IPS-20b (cell line): ENCODE measurements at regions not wholly inside any gene's neighbourhood (a gene's known extent, or its start where the extent isn't known, plus 50 kb on each side); places are given as distances from the start of the nearest gene placed in this dataset.

ENCODE experiments used
- H3K27ac ChIP-seq: one replicate; pipeline ENCODE4 v1.5.1; 2013; ENCODE audit warnings: low read length
- H3K27me3 ChIP-seq: 2 replicates; pipeline ENCODE4 v1.6.1; 2013; ENCODE audit warnings: mild to moderate bottlenecking, low read length, inconsistent platforms; ENCODE audit not compliant: insufficient read depth
- H3K36me3 ChIP-seq: 2 replicates; pipeline ENCODE4 v1.6.1; 2013; ENCODE audit warnings: low read depth, mild to moderate bottlenecking, inconsistent platforms, low read length, moderate library complexity; ENCODE audit not compliant: insufficient read depth
- H3K4me1 ChIP-seq: 2 replicates; pipeline ENCODE4 v1.6.1; 2013; ENCODE audit warnings: mild to moderate bottlenecking, control low read depth, inconsistent platforms, low read length, moderate library complexity; ENCODE audit not compliant: insufficient read depth
- H3K4me3 ChIP-seq: 2 replicates; pipeline ENCODE4 v1.5.1; 2013; ENCODE audit warnings: mild to moderate bottlenecking, low read length, inconsistent platforms
- H3K9ac ChIP-seq: 2 replicates; pipeline ENCODE4 v1.6.1; 2013; ENCODE audit warnings: low read depth, mild to moderate bottlenecking, inconsistent platforms, low read length, moderate library complexity
- H3K9me3 ChIP-seq: 2 replicates; pipeline ENCODE4 v1.6.1; 2013; ENCODE audit warnings: mild to moderate bottlenecking, low read depth, low read length, inconsistent platforms; ENCODE audit not compliant: insufficient read depth

GRCh38 chr2:150599889-150600288 lies 112.4 kb upstream of the RND3 start:
- Histone ChIP-seq H3K9me3 (no peaks in the 10 kb centered on the region), H3K36me3 (no peaks in the 10 kb centered on the region), H3K4me1 (no peaks in the 10 kb centered on the region), H3K9ac (no peak overlapping the region), H3K4me3 (no peak overlapping the region), H3K27ac (no peak overlapping the region), H3K27me3 (no peaks in the 10 kb centered on the region)

DNA sequence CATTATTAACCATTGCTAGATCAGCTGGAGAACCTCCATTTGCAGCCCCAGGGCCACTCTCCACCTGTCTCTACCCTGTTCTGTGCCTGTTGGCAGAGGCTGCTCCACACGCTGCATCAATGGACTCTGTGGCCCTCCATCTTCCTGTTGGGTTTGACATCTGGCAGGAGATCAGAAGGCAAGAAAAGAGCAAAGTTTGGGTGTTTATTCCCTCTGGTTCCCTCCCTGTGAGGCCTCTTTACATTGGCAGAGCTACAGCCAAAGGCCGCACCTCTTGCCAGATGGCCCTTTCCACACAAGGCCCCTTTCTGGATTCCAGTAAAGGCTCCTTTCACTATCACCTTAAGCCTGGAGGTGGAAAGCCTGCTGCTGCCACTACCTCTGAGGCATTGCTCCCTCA lies 110.9 kb upstream of the RND3 start:
- H3K9ac ChIP-seq, result no peak overlapping the region

DNA sequence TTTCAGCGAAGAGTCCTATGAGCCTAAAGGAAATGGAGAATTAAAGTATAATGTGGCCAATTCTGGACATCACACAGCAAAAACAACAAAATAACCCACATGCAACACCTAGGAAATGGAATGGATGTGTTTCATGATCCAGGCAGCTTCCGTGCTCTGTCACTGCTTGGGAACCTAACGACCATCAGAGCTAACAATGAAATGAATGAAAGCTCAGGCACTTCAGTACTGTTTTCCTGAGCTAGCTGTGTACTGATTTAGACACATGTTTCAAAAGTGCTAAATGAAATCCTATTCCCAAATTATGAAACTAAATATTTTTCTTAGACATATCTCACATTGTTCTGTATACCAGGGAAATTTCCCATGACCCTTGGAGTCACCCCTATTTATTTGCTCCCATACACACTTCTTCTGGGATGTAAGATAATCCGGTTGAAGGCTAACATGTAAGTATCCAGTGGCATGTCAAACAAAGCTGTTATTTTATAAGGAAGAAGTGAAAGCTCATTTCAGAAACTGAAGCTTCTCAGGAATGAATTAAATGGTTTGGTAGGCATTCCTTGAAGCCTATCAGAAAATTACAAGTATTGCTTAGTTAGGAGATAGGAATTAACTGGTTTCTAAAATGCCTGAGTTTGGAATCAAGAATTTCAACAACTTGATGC lies 108.5 kb upstream of the RND3 start:
- H3K4me1 ChIP-seq, result no peaks in the 10 kb centered on the region
- H3K4me3 ChIP-seq, result no peak overlapping the region
- no peak overlapping the region for H3K27ac ChIP-seq
- H3K9ac ChIP-seq, result no peak overlapping the region
- H3K27me3 ChIP-seq, result no peaks in the 10 kb centered on the region
- no peaks in the 10 kb centered on the region for H3K36me3 ChIP-seq
- H3K9me3 ChIP-seq, result no peaks in the 10 kb centered on the region

More for the DNA sequence above, 110.9 kb upstream of the RND3 start:
- Histone ChIP-seq H3K36me3 (no peaks in the 10 kb centered on the region), H3K4me3 (no peak overlapping the region), H3K27me3 (no peaks in the 10 kb centered on the region), H3K27ac (no peak overlapping the region), H3K9me3 (no peaks in the 10 kb centered on the region), H3K4me1 (no peaks in the 10 kb centered on the region)

- Histone ChIP-seq H3K4me3 (no peak overlapping the region), H3K9ac (no peak overlapping the region), H3K9me3 (no peaks in the 10 kb centered on the region), H3K27ac (no peak overlapping the region), H3K4me1 (no peaks in the 10 kb centered on the region), H3K36me3 (no peaks in the 10 kb centered on the region), H3K27me3 (no peaks in the 10 kb centered on the region)
These were observed 106.8 kb upstream of the RND3 start for GRCh38 chr2:150594299-150594698.

GRCh38 chr2:150591496-150592285 lies 104.2 kb upstream of the RND3 start:
- H3K4me1 ChIP-seq, result no peaks in the 10 kb centered on the region; the same call in 1 of the 2 replicates

GRCh38 chr2:150589681-150590080 lies 102.2 kb upstream of the RND3 start:
- Histone ChIP-seq H3K4me1 (no peaks in the 10 kb centered on the region; the same call in 1 of the 2 replicates), H3K36me3 (no peaks in the 10 kb centered on the region), H3K9me3 (no peaks in the 10 kb centered on the region), H3K27ac (no peak overlapping the region), H3K4me3 (no peak overlapping the region), H3K27me3 (no peaks in the 10 kb centered on the region), H3K9ac (no peak overlapping the region)

More at GRCh38 chr2:150591496-150592285, 104.2 kb upstream of the RND3 start:
- H3K27ac ChIP-seq, result no peak overlapping the region
- H3K36me3 ChIP-seq, result no peaks in the 10 kb centered on the region
- H3K9me3 ChIP-seq, result no peaks in the 10 kb centered on the region
- H3K27me3 ChIP-seq, result no peaks in the 10 kb centered on the region
- H3K4me3 ChIP-seq, result no peak overlapping the region
- H3K9ac ChIP-seq, result no peak overlapping the region

GRCh38 chr2:150588506-150588870 lies 101.0 kb upstream of the RND3 start:
- H3K36me3 ChIP-seq, result no peaks in the 10 kb centered on the region
- no peaks in the 10 kb centered on the region for H3K27me3 ChIP-seq
- H3K27ac ChIP-seq, result no peak overlapping the region
- H3K9ac ChIP-seq, result no peak overlapping the region
- no peaks in the 10 kb centered on the region; the same call in 1 of the 2 replicates for H3K4me1 ChIP-seq
- H3K4me3 ChIP-seq, result no peak overlapping the region
- no peaks in the 10 kb centered on the region for H3K9me3 ChIP-seq

- no peak overlapping the region for H3K27ac ChIP-seq
- H3K27me3 ChIP-seq, result no peaks in the 10 kb centered on the region
- H3K4me1 ChIP-seq, result no peaks in the 10 kb centered on the region; the same call in 1 of the 2 replicates
- H3K4me3 ChIP-seq, result no peak overlapping the region
- H3K9ac ChIP-seq, result no peak overlapping the region
- no peaks in the 10 kb centered on the region for H3K9me3 ChIP-seq
- H3K36me3 ChIP-seq, result no peaks in the 10 kb centered on the region
These were observed 100.4 kb upstream of the RND3 start for GRCh38 chr2:150587547-150588505.

DNA sequence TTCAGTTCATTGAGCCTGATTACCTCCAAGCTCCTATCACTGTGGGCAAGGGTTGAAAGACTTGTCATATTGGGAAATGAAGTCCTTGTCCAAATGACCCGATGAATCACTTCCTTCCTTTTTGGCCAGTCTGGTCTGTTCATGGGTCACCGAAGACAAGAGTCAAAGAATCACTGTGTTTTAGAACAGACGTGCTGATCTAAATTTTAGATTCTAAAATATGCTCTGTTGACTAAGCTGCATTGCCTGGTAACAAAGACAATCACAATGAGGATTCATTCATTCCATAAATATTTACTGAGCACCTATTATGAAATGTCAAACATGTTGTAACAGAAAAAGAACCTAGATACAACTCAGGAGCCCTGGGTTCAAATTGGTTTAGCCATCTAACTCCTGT lies 99.4 kb upstream of the RND3 start:
- no peak overlapping the region for H3K27ac ChIP-seq

GRCh38 chr2:150585221-150585971 lies 97.9 kb upstream of the RND3 start:
- Histone ChIP-seq H3K36me3 (no peaks in the 10 kb centered on the region), H3K4me1 (no peaks in the 10 kb centered on the region; the same call in 1 of the 2 replicates)

More for the DNA sequence above, 99.4 kb upstream of the RND3 start:
- Histone ChIP-seq H3K4me1 (no peaks in the 10 kb centered on the region; the same call in 1 of the 2 replicates), H3K36me3 (no peaks in the 10 kb centered on the region), H3K4me3 (no peak overlapping the region), H3K27me3 (no peaks in the 10 kb centered on the region), H3K9me3 (no peaks in the 10 kb centered on the region), H3K9ac (no peak overlapping the region)

GRCh38 chr2:150584081-150584480 lies 96.6 kb upstream of the RND3 start:
- no peak overlapping the region for H3K9ac ChIP-seq
- no peak overlapping the region for H3K4me3 ChIP-seq
- no peaks in the 10 kb centered on the region for H3K27me3 ChIP-seq
- H3K36me3 ChIP-seq, result no peaks in the 10 kb centered on the region
- H3K27ac ChIP-seq, result no peak overlapping the region
- no peaks in the 10 kb centered on the region; the same call in 1 of the 2 replicates for H3K4me1 ChIP-seq
- H3K9me3 ChIP-seq, result peaks cover 8% of the 10 kb centered on the region; the same call in 1 of the 2 replicates

More at GRCh38 chr2:150585221-150585971, 97.9 kb upstream of the RND3 start:
- no peak overlapping the region for H3K9ac ChIP-seq
- no peak overlapping the region for H3K27ac ChIP-seq
- H3K4me3 ChIP-seq, result no peak overlapping the region
- no peaks in the 10 kb centered on the region for H3K9me3 ChIP-seq
- no peaks in the 10 kb centered on the region for H3K27me3 ChIP-seq
